ENCODE measurements at regions not wholly inside any gene's neighbourhood (a gene's known extent, or its start where the extent isn't known, plus 50 kb on each side); places are given as distances from the start of the nearest gene placed in this dataset.

GRCh38 chr7:130887957-130888371 is 154.0 kb upstream of the KLF14 start:
- DNase-seq (ENCODE audit: low read depth, low spot score) = no peak
- no peak for TF ChIP-seq CTCF (IDR thresholded peaks at IDR 0.05; ENCODE audit: low read depth, low read length)
- H3K4me3 ChIP-seq (ENCODE audit: low read depth, low read length) = no peak overlapping the region
- in situ Hi-C loops (cut with HindIII; ENCODE audit: low sequenced_read_pairs) = no loop called here

GRCh38 chr7:130888468-130888867 is 154.5 kb upstream of the KLF14 start:
- TF ChIP-seq CTCF (IDR thresholded peaks at IDR 0.05; ENCODE audit: low read depth, low read length) = no peak
- in situ Hi-C loops (cut with HindIII; ENCODE audit: low sequenced_read_pairs) = no loop called here
- DNase-seq (ENCODE audit: low read depth, low spot score) = no peak
- no peak overlapping the region for H3K4me3 ChIP-seq (ENCODE audit: low read depth, low read length)

GRCh38 chr7:130890176-130891020 is 156.4 kb upstream of the KLF14 start:
- TF ChIP-seq CTCF (IDR thresholded peaks at IDR 0.05; ENCODE audit: low read depth, low read length) = no peak
- in situ Hi-C loops (cut with HindIII; ENCODE audit: low sequenced_read_pairs) = no loop called here
- no peak for DNase-seq (ENCODE audit: low read depth, low spot score)
- no peak overlapping the region for H3K4me3 ChIP-seq (ENCODE audit: low read depth, low read length)

- DNase-seq (ENCODE audit: low read depth, low spot score) = peak; percentile 99
- in situ Hi-C loops (cut with HindIII; ENCODE audit: low sequenced_read_pairs) = no loop called here
- no peak for TF ChIP-seq CTCF (IDR thresholded peaks at IDR 0.05; ENCODE audit: low read depth, low read length)
- H3K4me3 ChIP-seq (ENCODE audit: low read depth, low read length) = peak overlapping the region; percentile 4
These were observed 157.5 kb upstream of the KLF14 start for GRCh38 chr7:130891254-130892094.

- no peak for TF ChIP-seq CTCF (IDR thresholded peaks at IDR 0.05; ENCODE audit: low read depth, low read length)
- peak; percentile 82 for DNase-seq (ENCODE audit: low read depth, low spot score)
- H3K4me3 ChIP-seq (ENCODE audit: low read depth, low read length) = no peak overlapping the region
- in situ Hi-C loops (cut with HindIII; ENCODE audit: low sequenced_read_pairs) = no loop called here
These were observed 159.5 kb upstream of the KLF14 start for GRCh38 chr7:130893441-130893894.

- in situ Hi-C loops (cut with HindIII; ENCODE audit: low sequenced_read_pairs) = no loop called here
- DNase-seq (ENCODE audit: low read depth, low spot score) = peak; percentile 87
- no peak overlapping the region for H3K4me3 ChIP-seq (ENCODE audit: low read depth, low read length)
- no peak for TF ChIP-seq CTCF (IDR thresholded peaks at IDR 0.05; ENCODE audit: low read depth, low read length)
These were observed 160.3 kb upstream of the KLF14 start for GRCh38 chr7:130894146-130894908.
